ENCODE measurements at regions not wholly inside any gene's neighbourhood (a gene's known extent, or its start where the extent isn't known, plus 50 kb on each side); places are given as distances from the start of the nearest gene placed in this dataset.

DNA sequence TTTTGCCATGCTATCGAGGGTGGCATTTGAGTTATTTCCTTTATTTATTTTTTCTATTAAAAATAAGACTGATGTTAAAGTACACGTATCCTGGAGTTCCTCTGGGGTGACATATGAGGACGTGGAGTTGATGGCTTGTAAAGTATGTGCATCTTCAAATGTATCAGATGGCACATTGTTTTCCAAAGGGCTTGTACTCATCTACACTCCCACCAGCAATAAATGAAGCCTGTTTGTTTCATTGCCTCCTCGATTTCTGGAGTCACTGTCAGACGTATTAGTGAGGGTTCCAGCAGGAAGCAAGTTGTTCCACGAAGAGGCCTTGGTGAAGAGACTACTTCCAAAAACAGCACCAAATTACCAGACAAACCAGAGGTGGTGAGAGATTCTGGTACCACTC lies 423.9 kb downstream of the NPHP4 start:
- Histone ChIP-seq H3K9ac (ENCODE audit: low read depth, low read length, poor library complexity) (no peak overlapping the region), H3K4me1 (ENCODE audit: control insufficient read depth in 2 of 2, insufficient read depth in 1 of 2, low read depth in 1 of 2, low read length in 2 of 2) (no peaks in the 10 kb centered on the region), H3K18ac (ENCODE audit: low read length) (no peak overlapping the region), H2AK5ac (ENCODE audit: low read depth, low read length) (no peak overlapping the region), H4K8ac (ENCODE audit: low read depth, low read length) (no peak overlapping the region), H3K4me2 (ENCODE audit: insufficient read depth, low read length, poor library complexity, severe bottlenecking) (no peak overlapping the region), H3K27ac (replicated peaks; ENCODE audit: low read length) (no peak overlapping the region), H2BK12ac (ENCODE audit: low read length) (no peak overlapping the region), H3K4me3 (ENCODE audit: low read length in 2 of 2) (no peak overlapping the region), H3K14ac (ENCODE audit: low read length) (no peak overlapping the region), H2BK15ac (ENCODE audit: low read length) (no peak overlapping the region), H3K9me3 (replicated peaks in 1 of 2; ENCODE audit: control insufficient read depth in 2 of 2, insufficient read depth in 1 of 2, low read depth in 1 of 2, low read length in 2 of 2) (peaks cover 0 to 3% of the 10 kb centered on the region in 2 donors), H3K36me3 (replicated peaks in 1 of 2; ENCODE audit: control insufficient read depth in 2 of 2, insufficient read depth in 2 of 2, low read length in 2 of 2) (no peaks in the 10 kb centered on the region), H2BK5ac (ENCODE audit: low read length) (no peak overlapping the region), H2BK120ac (ENCODE audit: low read depth, low read length) (no peak overlapping the region), H3K79me1 (ENCODE audit: low read depth, low read length) (no peaks in the 10 kb centered on the region), H4K91ac (ENCODE audit: low read depth, low read length, poor library complexity) (no peak overlapping the region), H2AFZ (ENCODE audit: low read length) (no peak overlapping the region), H3K4ac (ENCODE audit: low read length) (no peak overlapping the region), H3K27me3 (ENCODE audit: control insufficient read depth in 3 of 3, insufficient read depth in 3 of 3, low read depth in 1 of 3, low read length in 3 of 3) (peaks cover 0 to 2% (median 0%) of the 10 kb centered on the region in 3 experiments), H3K23ac (ENCODE audit: low read depth, low read length, poor library complexity) (no peak overlapping the region)
- no CpG with 5 or more reads among the region's 6 CpGs for whole genome bisulfite sequencing, 2 donors (ENCODE audit: extremely low coverage in 2 of 2, insufficient read length in 2 of 2, insufficient replicate concordance in 1 of 2)
- DNase-seq (ENCODE audit: low spot score), result no peak

DNA sequence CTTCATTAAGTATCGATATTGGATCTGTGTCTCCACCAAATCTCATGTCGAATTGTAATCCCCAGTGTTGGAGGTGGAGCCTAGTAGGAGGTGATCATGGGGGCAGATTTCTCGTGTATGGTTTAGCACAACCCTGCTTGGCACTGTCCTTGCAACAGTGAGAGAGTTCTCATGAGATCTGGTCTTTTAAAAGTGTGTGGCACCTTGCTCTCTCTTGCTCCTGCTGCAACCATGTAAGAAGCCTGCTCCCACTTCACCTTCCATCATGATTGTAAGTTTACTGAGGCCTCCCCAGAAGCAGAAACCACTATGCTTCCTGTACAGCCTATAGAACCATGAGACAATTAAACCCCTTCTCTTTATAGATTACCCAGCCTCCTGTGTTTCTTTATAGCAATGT lies 424.4 kb downstream of the NPHP4 start:
- no peak overlapping the region for H3K23ac ChIP-seq (ENCODE audit: low read depth, low read length, poor library complexity)
- no peak overlapping the region for H3K14ac ChIP-seq (ENCODE audit: low read length)
- peaks cover 0 to 3% of the 10 kb centered on the region in 2 donors for H3K9me3 ChIP-seq (replicated peaks in 1 of 2; ENCODE audit: control insufficient read depth in 2 of 2, insufficient read depth in 1 of 2, low read depth in 1 of 2, low read length in 2 of 2)
- H3K4me3 ChIP-seq (ENCODE audit: low read length in 2 of 2), result no peak overlapping the region
- H4K91ac ChIP-seq (ENCODE audit: low read depth, low read length, poor library complexity), result no peak overlapping the region
- no peak overlapping the region for H2AFZ ChIP-seq (ENCODE audit: low read length)
- H2BK12ac ChIP-seq (ENCODE audit: low read length), result no peak overlapping the region
- no peaks in the 10 kb centered on the region for H3K4me1 ChIP-seq (ENCODE audit: control insufficient read depth in 2 of 2, insufficient read depth in 1 of 2, low read depth in 1 of 2, low read length in 2 of 2)
- H2AK5ac ChIP-seq (ENCODE audit: low read depth, low read length), result no peak overlapping the region
- no peak overlapping the region for H3K27ac ChIP-seq (replicated peaks; ENCODE audit: low read length)
- H3K4ac ChIP-seq (ENCODE audit: low read length), result no peak overlapping the region
- H4K8ac ChIP-seq (ENCODE audit: low read depth, low read length), result no peak overlapping the region
- no peak overlapping the region for H2BK120ac ChIP-seq (ENCODE audit: low read depth, low read length)
- no peak for DNase-seq (ENCODE audit: low spot score)
- H3K9ac ChIP-seq (ENCODE audit: low read depth, low read length, poor library complexity), result no peak overlapping the region
- H3K36me3 ChIP-seq (replicated peaks in 1 of 2; ENCODE audit: control insufficient read depth in 2 of 2, insufficient read depth in 2 of 2, low read length in 2 of 2), result no peaks in the 10 kb centered on the region
- H3K4me2 ChIP-seq (ENCODE audit: insufficient read depth, low read length, poor library complexity, severe bottlenecking), result no peak overlapping the region
- H3K79me1 ChIP-seq (ENCODE audit: low read depth, low read length), result no peaks in the 10 kb centered on the region
- WGBS, 2 donors (ENCODE audit: extremely low coverage in 2 of 2, insufficient read length in 2 of 2, insufficient replicate concordance in 1 of 2), result no CpG with 5 or more reads among the region's 3 CpGs
- no peak overlapping the region for H2BK15ac ChIP-seq (ENCODE audit: low read length)
- peaks cover 0 to 2% (median 0%) of the 10 kb centered on the region in 3 experiments for H3K27me3 ChIP-seq (ENCODE audit: control insufficient read depth in 3 of 3, insufficient read depth in 3 of 3, low read depth in 1 of 3, low read length in 3 of 3)
- H2BK5ac ChIP-seq (ENCODE audit: low read length), result no peak overlapping the region
- H3K18ac ChIP-seq (ENCODE audit: low read length), result no peak overlapping the region

DNA sequence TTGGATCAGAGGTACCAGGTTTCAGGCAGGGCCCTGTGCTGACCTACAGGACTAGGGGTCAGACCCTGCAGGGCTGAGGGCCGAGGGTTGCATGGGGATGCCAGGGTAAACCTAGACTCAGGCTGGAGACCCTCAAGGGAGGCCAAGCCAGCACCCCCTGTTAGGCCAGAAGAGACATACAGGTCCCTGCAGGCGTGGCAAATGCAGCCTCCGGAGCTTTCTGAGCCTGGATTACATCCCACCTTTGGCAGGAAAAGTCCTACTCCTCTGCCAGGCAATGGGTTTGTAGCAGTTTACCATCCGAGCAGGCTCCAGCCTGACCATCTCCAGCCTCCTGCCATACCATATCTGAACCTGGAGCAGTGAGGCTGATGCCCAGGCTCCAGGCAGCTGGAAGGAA lies 425.3 kb downstream of the NPHP4 start:
- H2BK12ac ChIP-seq (ENCODE audit: low read length), result no peak overlapping the region
- H2BK15ac ChIP-seq (ENCODE audit: low read length), result no peak overlapping the region
- H3K9ac ChIP-seq (ENCODE audit: low read depth, low read length, poor library complexity), result peak overlapping the region; percentile 36
- H3K18ac ChIP-seq (ENCODE audit: low read length), result peak overlapping the region; percentile 70
- no peak overlapping the region for H3K4me2 ChIP-seq (ENCODE audit: insufficient read depth, low read length, poor library complexity, severe bottlenecking)
- H3K4ac ChIP-seq (ENCODE audit: low read length), result no peak overlapping the region
- no peak overlapping the region for H3K4me3 ChIP-seq (ENCODE audit: low read length in 2 of 2)
- no peaks in the 10 kb centered on the region for H3K36me3 ChIP-seq (replicated peaks in 1 of 2; ENCODE audit: control insufficient read depth in 2 of 2, insufficient read depth in 2 of 2, low read length in 2 of 2)
- no peak overlapping the region for H2BK5ac ChIP-seq (ENCODE audit: low read length)
- no peaks in the 10 kb centered on the region for H3K4me1 ChIP-seq (ENCODE audit: control insufficient read depth in 2 of 2, insufficient read depth in 1 of 2, low read depth in 1 of 2, low read length in 2 of 2)
- no peak overlapping the region for H2AFZ ChIP-seq (ENCODE audit: low read length)
- H3K27ac ChIP-seq (replicated peaks; ENCODE audit: low read length), result no peak overlapping the region
- no peak overlapping the region for H2BK120ac ChIP-seq (ENCODE audit: low read depth, low read length)
- WGBS, 2 donors (ENCODE audit: extremely low coverage in 2 of 2, insufficient read length in 2 of 2, insufficient replicate concordance in 1 of 2), result no CpG with 5 or more reads among the region's 4 CpGs
- H3K27me3 ChIP-seq (ENCODE audit: control insufficient read depth in 3 of 3, insufficient read depth in 3 of 3, low read depth in 1 of 3, low read length in 3 of 3), result peaks cover 0 to 2% (median 0%) of the 10 kb centered on the region in 3 experiments
- no peak overlapping the region for H4K8ac ChIP-seq (ENCODE audit: low read depth, low read length)
- H4K91ac ChIP-seq (ENCODE audit: low read depth, low read length, poor library complexity), result no peak overlapping the region
- H3K23ac ChIP-seq (ENCODE audit: low read depth, low read length, poor library complexity), result no peak overlapping the region
- peaks cover 0 to 3% of the 10 kb centered on the region in 2 donors for H3K9me3 ChIP-seq (replicated peaks in 1 of 2; ENCODE audit: control insufficient read depth in 2 of 2, insufficient read depth in 1 of 2, low read depth in 1 of 2, low read length in 2 of 2)
- DNase-seq (ENCODE audit: low spot score), result no peak
- H3K79me1 ChIP-seq (ENCODE audit: low read depth, low read length), result no peaks in the 10 kb centered on the region
- H3K14ac ChIP-seq (ENCODE audit: low read length), result no peak overlapping the region
- H2AK5ac ChIP-seq (ENCODE audit: low read depth, low read length), result no peak overlapping the region

DNA sequence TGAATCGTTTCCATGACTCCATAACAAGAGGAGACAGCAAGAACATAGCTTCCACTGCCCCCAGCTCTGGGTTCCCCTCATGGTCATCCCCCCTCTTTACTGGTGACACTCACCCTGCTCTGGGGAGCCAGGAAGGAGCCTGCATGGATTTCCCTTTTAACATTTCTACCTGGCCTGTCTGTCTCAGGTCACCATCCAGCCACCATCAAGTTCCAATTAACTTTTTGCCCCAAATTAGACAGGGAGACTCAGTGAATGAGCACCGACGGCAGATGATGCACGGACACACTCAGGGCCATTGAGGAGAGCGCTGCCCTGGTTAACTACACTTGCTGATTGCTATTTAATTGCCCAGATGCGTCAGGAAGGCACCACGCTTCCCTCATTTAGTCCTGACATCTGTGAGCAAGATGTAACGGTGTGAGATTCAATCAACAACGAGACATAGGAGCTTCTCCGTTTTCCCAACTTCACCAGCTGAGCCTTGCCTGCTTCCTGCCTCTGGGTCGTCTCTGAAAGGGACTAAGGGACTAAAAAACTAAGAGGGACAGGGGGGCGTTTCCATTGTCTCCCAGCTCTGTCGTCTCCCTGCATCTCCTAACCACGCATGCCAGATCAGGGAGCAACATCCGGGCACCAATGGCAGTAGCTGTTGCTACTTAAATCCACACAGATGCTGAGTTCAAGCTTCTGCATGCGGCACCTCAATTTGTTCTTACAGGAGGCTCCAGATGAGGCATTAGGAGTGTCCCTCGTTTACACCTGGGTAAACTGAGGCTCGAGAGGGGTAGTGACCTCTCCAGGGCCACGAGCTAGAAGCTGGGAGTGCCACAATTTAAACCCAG lies 426.7 kb downstream of the NPHP4 start:
- Histone ChIP-seq H3K27ac (replicated peaks; ENCODE audit: low read length) (no peak overlapping the region), H3K36me3 (replicated peaks in 1 of 2; ENCODE audit: control insufficient read depth in 2 of 2, insufficient read depth in 2 of 2, low read length in 2 of 2) (no peaks in the 10 kb centered on the region), H3K9me3 (replicated peaks in 1 of 2; ENCODE audit: control insufficient read depth in 2 of 2, insufficient read depth in 1 of 2, low read depth in 1 of 2, low read length in 2 of 2) (no peaks in the 10 kb centered on the region), H3K79me1 (ENCODE audit: low read depth, low read length) (no peaks in the 10 kb centered on the region), H2AFZ (ENCODE audit: low read length) (no peak overlapping the region), H3K4me2 (ENCODE audit: insufficient read depth, low read length, poor library complexity, severe bottlenecking) (no peak overlapping the region), H2BK12ac (ENCODE audit: low read length) (no peak overlapping the region), H3K4me1 (ENCODE audit: control insufficient read depth in 2 of 2, insufficient read depth in 1 of 2, low read depth in 1 of 2, low read length in 2 of 2) (no peaks in the 10 kb centered on the region), H2BK5ac (ENCODE audit: low read length) (no peak overlapping the region), H3K23ac (ENCODE audit: low read depth, low read length, poor library complexity) (no peak overlapping the region), H3K18ac (ENCODE audit: low read length) (no peak overlapping the region), H3K4me3 (ENCODE audit: low read length in 2 of 2) (no peak overlapping the region), H3K9ac (ENCODE audit: low read depth, low read length, poor library complexity) (no peak overlapping the region), H3K27me3 (ENCODE audit: control insufficient read depth in 3 of 3, insufficient read depth in 3 of 3, low read depth in 1 of 3, low read length in 3 of 3) (peaks cover 0 to 2% (median 0%) of the 10 kb centered on the region in 3 experiments), H2BK120ac (ENCODE audit: low read depth, low read length) (no peak overlapping the region), H4K8ac (ENCODE audit: low read depth, low read length) (no peak overlapping the region), H2AK5ac (ENCODE audit: low read depth, low read length) (no peak overlapping the region), H3K4ac (ENCODE audit: low read length) (no peak overlapping the region), H4K91ac (ENCODE audit: low read depth, low read length, poor library complexity) (no peak overlapping the region), H2BK15ac (ENCODE audit: low read length) (no peak overlapping the region), H3K14ac (ENCODE audit: low read length) (no peak overlapping the region)
- DNase-seq (ENCODE audit: low spot score), result no peak
- no CpG with 5 or more reads among the region's 19 CpGs for WGBS, 2 donors (ENCODE audit: extremely low coverage in 2 of 2, insufficient read length in 2 of 2, insufficient replicate concordance in 1 of 2)
